Spleen (tissue), 7 donors: ENCODE measurements at regions not wholly inside any gene's neighbourhood (a gene's known extent, or its start where the extent isn't known, plus 50 kb on each side); places are given as distances from the start of the nearest gene placed in this dataset.

Experiments
- POLR2A ChIP-seq, 3 donors: fragments of 450-650 bp; IDR thresholded peaks; one replicate each; pipeline ENCODE4 v1.5.1; 2017; ENCODE audit warnings: antibody characterized with exemption in 3 of 3, mild to moderate bottlenecking in 1 of 3
- POLR2AphosphoS5 ChIP-seq, 3 donors: sonication (generic); formaldehyde crosslinking; IDR thresholded peaks; one replicate each; pipeline ENCODE4 v1.5.1; 2017; ENCODE audit warnings: antibody characterized with exemption in 3 of 3
- TF ChIP-seq, protein P1 (sequence below), 11 experiments: fragments of 200-600 bp in 7 of 11; fragments of 450-650 bp in 4 of 11; sonication (generic) in 4 of 11; IDR thresholded peaks in 8 of 11; conservative IDR thresholded peaks in 3 of 11; 1 replicate in 7 of 11; 2 replicates in 4 of 11; pipeline versions ENCODE4 v1.4.0 to v1.8.0; 2016 to 2021; ENCODE audit warnings: antibody characterized with exemption in 11 of 11, inconsistent platforms in 4 of 11, mild to moderate bottlenecking in 1 of 11
- donor health status: DM: no; HTN: no; CAD: no; lungs with moderate emphysema.
- donor health status: DM: no; HTN: no; CAD: no.
- donor health status: DM: no; HTN: no; CAD: no.

- no peak for TF ChIP-seq POLR2A (IDR thresholded peaks at IDR 0.05)
- TF ChIP-seq, protein P1, sequence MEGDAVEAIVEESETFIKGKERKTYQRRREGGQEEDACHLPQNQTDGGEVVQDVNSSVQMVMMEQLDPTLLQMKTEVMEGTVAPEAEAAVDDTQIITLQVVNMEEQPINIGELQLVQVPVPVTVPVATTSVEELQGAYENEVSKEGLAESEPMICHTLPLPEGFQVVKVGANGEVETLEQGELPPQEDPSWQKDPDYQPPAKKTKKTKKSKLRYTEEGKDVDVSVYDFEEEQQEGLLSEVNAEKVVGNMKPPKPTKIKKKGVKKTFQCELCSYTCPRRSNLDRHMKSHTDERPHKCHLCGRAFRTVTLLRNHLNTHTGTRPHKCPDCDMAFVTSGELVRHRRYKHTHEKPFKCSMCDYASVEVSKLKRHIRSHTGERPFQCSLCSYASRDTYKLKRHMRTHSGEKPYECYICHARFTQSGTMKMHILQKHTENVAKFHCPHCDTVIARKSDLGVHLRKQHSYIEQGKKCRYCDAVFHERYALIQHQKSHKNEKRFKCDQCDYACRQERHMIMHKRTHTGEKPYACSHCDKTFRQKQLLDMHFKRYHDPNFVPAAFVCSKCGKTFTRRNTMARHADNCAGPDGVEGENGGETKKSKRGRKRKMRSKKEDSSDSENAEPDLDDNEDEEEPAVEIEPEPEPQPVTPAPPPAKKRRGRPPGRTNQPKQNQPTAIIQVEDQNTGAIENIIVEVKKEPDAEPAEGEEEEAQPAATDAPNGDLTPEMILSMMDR (IDR thresholded peaks at IDR 0.05 in 8 of 11, conservative IDR thresholded peaks at IDR 0.05 in 3 of 11): no peak
- TF ChIP-seq POLR2AphosphoS5 (IDR thresholded peaks at IDR 0.05): no peak
Observed at GRCh38 chr3:31322460-31322859, 210.3 kb upstream of the STT3B start.
